HEK293 (cell line): ENCODE measurements at regions not wholly inside any gene's neighbourhood (a gene's known extent, or its start where the extent isn't known, plus 50 kb on each side); places are given as distances from the start of the nearest gene placed in this dataset.
A peak's percentile ranks its signal among the peaks of the same experiment; 100 is the strongest.

Experiments
- CTCF ChIA-PET: fragments of 350-600 bp; formaldehyde crosslinking; extraction: SDS; loops from one replicate; lab custom pipeline; 2021; ENCODE audit warnings: antibody characterized with exemption; lab: Yijun Ruan, JAX
- POLR2A ChIA-PET: fragments of 300-600 bp; formaldehyde crosslinking; extraction: SDS; loops from one replicate; lab custom pipeline; 2020; ENCODE audit warnings: antibody characterized with exemption, inconsistent platforms; lab: Yijun Ruan, JAX
- H3K27ac ChIP-seq: fragments of 200-500 bp; sonication (Bioruptor generic); 2 replicates; pipeline ENCODE4 v1.5.1; 2014; ENCODE audit warnings: low read depth, low read length, control low read depth, inconsistent platforms; ENCODE audit errors: extremely low read depth
- H3K36me3 ChIP-seq, 2 experiments: fragments of 200-500 bp in 1 of 2; sonication (Bioruptor generic) in 1 of 2; 1 replicate in 1 of 2; 2 replicates in 1 of 2; pipeline ENCODE4 v1.5.1; 2014 to 2017; ENCODE audit warnings: inconsistent platforms in 2 of 2, low read length in 2 of 2; ENCODE audit not compliant: control insufficient read depth in 2 of 2, insufficient read depth in 1 of 2
- H3K4me1 ChIP-seq: fragments of 200-500 bp; sonication (Bioruptor generic); 2 replicates; pipeline ENCODE4 v1.5.1; 2014; ENCODE audit warnings: mild to moderate bottlenecking, low read length, inconsistent platforms; ENCODE audit not compliant: control insufficient read depth, insufficient read depth
- H3K4me3 ChIP-seq: 2 replicates; pipeline ENCODE4 v1.5.1; 2011; ENCODE audit warnings: low read depth, mild to moderate bottlenecking, control low read depth, low read length, moderate library complexity
- H3K9me3 ChIP-seq: fragments of 200-500 bp; sonication (Bioruptor generic); 2 replicates; pipeline ENCODE4 v1.5.1; 2014; ENCODE audit warnings: low read depth, low read length, inconsistent platforms; ENCODE audit not compliant: control insufficient read depth, insufficient read depth
- GFI1B ChIP-seq: fragments of 450-650 bp; formaldehyde crosslinking; IDR thresholded peaks from 2 replicates; pipeline ENCODE4 v1.5.1; 2016; ENCODE audit warnings: missing biosample characterization, missing genetic modification characterization
- GLIS1 ChIP-seq: fragments of 450-650 bp; formaldehyde crosslinking; IDR thresholded peaks from 2 replicates; pipeline ENCODE4 v1.5.1; 2016; ENCODE audit warnings: missing biosample characterization, missing genetic modification characterization
- SCRT2 ChIP-seq: fragments of 450-650 bp; formaldehyde crosslinking; IDR thresholded peaks from 2 replicates; pipeline ENCODE4 v1.5.1; 2016; ENCODE audit warnings: missing biosample characterization, missing genetic modification characterization
- ZBTB21 ChIP-seq: fragments of 450-650 bp; formaldehyde crosslinking; IDR thresholded peaks from 2 replicates; pipeline ENCODE4 v1.5.1; 2017; ENCODE audit warnings: missing biosample characterization, missing genetic modification characterization
- ZEB2 ChIP-seq: fragments of 450-650 bp; formaldehyde crosslinking; IDR thresholded peaks from 2 replicates; pipeline ENCODE4 v1.5.1; 2016; ENCODE audit warnings: missing biosample characterization, missing genetic modification characterization
- ZNF114 ChIP-seq: fragments of 450-650 bp; formaldehyde crosslinking; IDR thresholded peaks from 2 replicates; pipeline ENCODE4 v1.5.0; 2017; ENCODE audit warnings: missing biosample characterization, missing genetic modification characterization
- ZNF138 ChIP-seq: fragments of 450-650 bp; formaldehyde crosslinking; IDR thresholded peaks from 2 replicates; pipeline ENCODE4 v1.5.1; 2016; ENCODE audit warnings: missing biosample characterization, missing genetic modification characterization, borderline replicate concordance
- ZNF155 ChIP-seq: fragments of 450-650 bp; formaldehyde crosslinking; IDR thresholded peaks from 2 replicates; pipeline ENCODE4 v1.5.1; 2016; ENCODE audit warnings: missing biosample characterization, missing genetic modification characterization
- ZNF23 ChIP-seq: fragments of 450-650 bp; formaldehyde crosslinking; IDR thresholded peaks from 2 replicates; pipeline ENCODE4 v1.5.1; 2016; ENCODE audit warnings: missing biosample characterization, missing genetic modification characterization, borderline replicate concordance
- ZNF366 ChIP-seq: fragments of 450-650 bp; formaldehyde crosslinking; conservative IDR thresholded peaks from 2 replicates; pipeline ENCODE4 v1.5.1; 2016; ENCODE audit warnings: missing biosample characterization, missing genetic modification characterization
- ZNF529 ChIP-seq: fragments of 450-650 bp; formaldehyde crosslinking; IDR thresholded peaks from 2 replicates; pipeline ENCODE4 v1.5.1; 2017; ENCODE audit warnings: missing genetic modification characterization, missing biosample characterization; ENCODE audit not compliant: insufficient replicate concordance
- ZNF623 ChIP-seq: fragments of 450-650 bp; formaldehyde crosslinking; IDR thresholded peaks from 2 replicates; pipeline ENCODE4 v1.5.1; 2016; ENCODE audit warnings: missing biosample characterization, missing genetic modification characterization
- ZNF654 ChIP-seq: fragments of 450-650 bp; formaldehyde crosslinking; IDR thresholded peaks from 2 replicates; pipeline ENCODE4 v1.5.1; 2016; ENCODE audit warnings: low read depth, missing biosample characterization, missing genetic modification characterization
- ZNF76 ChIP-seq: fragments of 450-650 bp; formaldehyde crosslinking; IDR thresholded peaks from 2 replicates; pipeline ENCODE4; 2016; ENCODE audit warnings: low read depth, missing biosample characterization, missing genetic modification characterization, borderline replicate concordance
- ZSCAN16 ChIP-seq: fragments of 450-650 bp; formaldehyde crosslinking; IDR thresholded peaks from 2 replicates; pipeline ENCODE4 v1.5.1; 2016; ENCODE audit warnings: missing biosample characterization, missing genetic modification characterization
- TF ChIP-seq, protein P1 (sequence below): fragments of 450-650 bp; formaldehyde crosslinking; IDR thresholded peaks from 2 replicates; pipeline ENCODE4 v1.5.1; 2016; ENCODE audit warnings: missing biosample characterization, missing genetic modification characterization
- TF ChIP-seq, protein P2 (sequence below): sonication (generic); formaldehyde crosslinking; IDR thresholded peaks from 2 replicates; pipeline ENCODE4 v1.8.1; 2022; ENCODE audit warnings: mild to moderate bottlenecking, moderate library complexity, missing genetic modification reagents
- TF ChIP-seq, protein P3 (sequence below): fragments of 450-650 bp; formaldehyde crosslinking; IDR thresholded peaks from 2 replicates; pipeline ENCODE4 v1.5.1; 2017; ENCODE audit warnings: missing biosample characterization, missing genetic modification characterization

DNA sequence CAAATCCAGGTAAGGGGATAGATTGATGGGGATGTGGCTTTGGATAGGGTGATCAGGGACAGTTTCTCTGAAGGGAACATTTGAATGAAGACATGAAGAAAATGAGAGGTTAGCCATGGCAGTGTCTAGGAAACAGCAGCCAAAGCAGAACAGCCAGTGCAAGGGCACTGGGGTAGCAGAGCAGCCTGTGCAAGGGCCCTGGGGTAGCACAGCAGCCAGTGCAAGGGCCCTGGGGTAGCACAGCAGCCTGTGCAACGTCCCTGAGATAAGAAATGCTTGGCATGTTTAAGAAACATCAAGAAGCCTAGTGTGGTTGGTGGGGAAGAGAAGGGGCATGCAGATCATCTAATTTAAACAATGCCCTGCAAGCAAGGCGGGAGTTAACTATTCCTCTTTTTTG lies 128.5 kb downstream of the IRX5 start:
- H3K27ac ChIP-seq, result no peak overlapping the region

DNA sequence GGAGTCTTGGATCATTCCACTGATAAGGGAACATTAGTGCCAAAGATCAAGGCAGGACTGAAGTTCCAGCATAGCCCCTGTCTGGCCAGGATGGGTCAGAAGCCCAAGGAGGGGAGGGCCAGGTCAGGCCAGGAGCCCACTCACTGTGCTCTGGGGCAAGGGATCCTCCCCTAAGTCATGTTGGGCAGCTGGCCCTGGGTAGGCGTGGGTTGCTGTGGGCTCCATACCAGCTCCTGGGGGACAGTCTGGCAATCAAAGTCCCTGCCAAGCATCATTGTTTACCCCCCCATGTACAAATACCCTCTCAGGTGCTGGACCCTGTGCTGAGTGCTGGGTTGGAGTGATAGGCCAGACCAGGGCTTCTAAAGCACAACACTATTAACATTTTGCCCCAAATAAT lies 130.5 kb downstream of the IRX5 start:
- ChIA-PET CTCF (interaction anchor here (0.7 kb wide), 2 partner anchors 62 to 127 kb away, joined by 3 to 4 read pairs; no protein-coding TSS in a partner anchor), POLR2A (no interaction called here)
- TF ChIP-seq ZNF623 (tag by site-specific recombination) (no peak), GFI1B (tag by site-specific recombination) (no peak), SCRT2 (tag by site-specific recombination) (no peak), ZSCAN16 (tag by site-specific recombination) (no peak), ZEB2 (no peak), ZNF654 (tag by site-specific recombination) (no peak), ZNF155 (tag by site-specific recombination) (no peak), ZNF366 (no peak)
- TF ChIP-seq, protein P1, sequence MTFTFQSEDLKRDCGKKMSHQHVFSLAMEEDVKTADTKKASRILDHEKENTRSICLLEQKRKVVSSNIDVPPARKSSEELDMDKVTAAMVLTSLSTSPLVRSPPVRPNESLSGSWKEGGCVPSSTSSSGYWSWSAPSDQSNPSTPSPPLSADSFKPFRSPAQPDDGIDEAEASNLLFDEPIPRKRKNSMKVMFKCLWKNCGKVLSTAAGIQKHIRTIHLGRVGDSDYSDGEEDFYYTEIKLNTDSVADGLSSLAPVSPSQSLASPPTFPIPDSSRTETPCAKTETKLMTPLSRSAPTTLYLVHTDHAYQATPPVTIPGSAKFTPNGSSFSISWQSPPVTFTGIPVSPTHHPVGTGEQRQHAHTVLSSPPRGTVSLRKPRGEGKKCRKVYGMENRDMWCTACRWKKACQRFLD (tag by site-specific recombination), result no peak
- TF ChIP-seq, protein P2, sequence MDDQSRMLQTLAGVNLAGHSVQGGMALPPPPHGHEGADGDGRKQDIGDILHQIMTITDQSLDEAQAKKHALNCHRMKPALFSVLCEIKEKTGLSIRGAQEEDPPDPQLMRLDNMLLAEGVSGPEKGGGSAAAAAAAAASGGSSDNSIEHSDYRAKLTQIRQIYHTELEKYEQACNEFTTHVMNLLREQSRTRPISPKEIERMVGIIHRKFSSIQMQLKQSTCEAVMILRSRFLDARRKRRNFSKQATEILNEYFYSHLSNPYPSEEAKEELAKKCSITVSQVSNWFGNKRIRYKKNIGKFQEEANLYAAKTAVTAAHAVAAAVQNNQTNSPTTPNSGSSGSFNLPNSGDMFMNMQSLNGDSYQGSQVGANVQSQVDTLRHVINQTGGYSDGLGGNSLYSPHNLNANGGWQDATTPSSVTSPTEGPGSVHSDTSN, result no peak
- TF ChIP-seq, protein P3, sequence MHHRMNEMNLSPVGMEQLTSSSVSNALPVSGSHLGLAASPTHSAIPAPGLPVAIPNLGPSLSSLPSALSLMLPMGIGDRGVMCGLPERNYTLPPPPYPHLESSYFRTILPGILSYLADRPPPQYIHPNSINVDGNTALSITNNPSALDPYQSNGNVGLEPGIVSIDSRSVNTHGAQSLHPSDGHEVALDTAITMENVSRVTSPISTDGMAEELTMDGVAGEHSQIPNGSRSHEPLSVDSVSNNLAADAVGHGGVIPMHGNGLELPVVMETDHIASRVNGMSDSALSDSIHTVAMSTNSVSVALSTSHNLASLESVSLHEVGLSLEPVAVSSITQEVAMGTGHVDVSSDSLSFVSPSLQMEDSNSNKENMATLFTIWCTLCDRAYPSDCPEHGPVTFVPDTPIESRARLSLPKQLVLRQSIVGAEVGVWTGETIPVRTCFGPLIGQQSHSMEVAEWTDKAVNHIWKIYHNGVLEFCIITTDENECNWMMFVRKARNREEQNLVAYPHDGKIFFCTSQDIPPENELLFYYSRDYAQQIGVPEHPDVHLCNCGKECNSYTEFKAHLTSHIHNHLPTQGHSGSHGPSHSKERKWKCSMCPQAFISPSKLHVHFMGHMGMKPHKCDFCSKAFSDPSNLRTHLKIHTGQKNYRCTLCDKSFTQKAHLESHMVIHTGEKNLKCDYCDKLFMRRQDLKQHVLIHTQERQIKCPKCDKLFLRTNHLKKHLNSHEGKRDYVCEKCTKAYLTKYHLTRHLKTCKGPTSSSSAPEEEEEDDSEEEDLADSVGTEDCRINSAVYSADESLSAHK, result no peak
- Histone ChIP-seq H3K27ac (no peak overlapping the region), H3K4me3 (no peak overlapping the region), H3K9me3 (no peaks in the 10 kb centered on the region), H3K4me1 (no peaks in the 10 kb centered on the region; the same call in 1 of the 2 replicates), H3K36me3 (no peaks in the 10 kb centered on the region)

More for the DNA sequence above, 128.5 kb downstream of the IRX5 start:
- CTCF ChIA-PET, result no interaction called here
- no peak overlapping the region for H3K4me3 ChIP-seq
- H3K36me3 ChIP-seq, result no peaks in the 10 kb centered on the region
- peak; percentile 94 for TF ChIP-seq ZNF623 (tag by site-specific recombination)
- no peak for TF ChIP-seq ZNF529
- H3K9me3 ChIP-seq, result no peaks in the 10 kb centered on the region
- POLR2A ChIA-PET, result no interaction called here
- H3K4me1 ChIP-seq, result no peaks in the 10 kb centered on the region; the same call in 1 of the 2 replicates

DNA sequence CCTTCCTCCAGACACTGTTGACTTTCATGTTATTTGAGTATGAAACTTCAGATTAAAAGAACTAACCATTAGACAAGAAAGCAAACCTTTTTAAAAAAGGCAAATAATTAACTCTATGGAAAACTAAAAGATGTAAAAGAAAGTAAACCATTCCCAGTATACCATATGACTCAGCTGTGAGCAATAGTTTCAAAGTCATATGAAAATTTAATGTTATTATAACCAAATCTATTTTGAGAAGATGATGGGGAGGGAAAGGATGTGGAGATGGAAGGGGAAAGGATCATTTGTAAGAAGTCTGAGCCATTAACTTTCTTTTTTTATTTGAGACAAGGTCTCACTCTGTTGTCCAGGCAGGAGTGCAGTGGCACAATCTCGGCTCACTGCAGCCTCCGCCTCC lies 131.8 kb downstream of the IRX5 start:
- CTCF ChIA-PET, result interaction anchor here (0.7 kb wide), 1 partner anchor 933 kb away, joined by 3 read pairs; no protein-coding TSS in a partner anchor
- no peak overlapping the region for H3K4me3 ChIP-seq
- no peak for TF ChIP-seq ZBTB21
- no peak for TF ChIP-seq GLIS1 (tag by site-specific recombination)
- TF ChIP-seq ZNF23 (tag by site-specific recombination), result no peak
- TF ChIP-seq ZNF138 (tag by site-specific recombination), result no peak
- no peak for TF ChIP-seq ZNF366
- no peak for TF ChIP-seq ZNF76 (tag by site-specific recombination)
- TF ChIP-seq ZNF114 (tag by site-specific recombination), result no peak
- TF ChIP-seq ZEB2, result no peak
- POLR2A ChIA-PET, result no interaction called here
- no peak overlapping the region for H3K27ac ChIP-seq
- H3K36me3 ChIP-seq, result no peaks in the 10 kb centered on the region
- no peaks in the 10 kb centered on the region for H3K9me3 ChIP-seq
- H3K4me1 ChIP-seq, result no peaks in the 10 kb centered on the region
